ENCODE measurements at regions not wholly inside any gene's neighbourhood (a gene's known extent, or its start where the extent isn't known, plus 50 kb on each side); places are given as distances from the start of the nearest gene placed in this dataset.
"Not testable (repeated sequence)": the region's sequence is repeated elsewhere in the genome, so short reads cannot be mapped to it uniquely, and the experiment has no call there.

DNA sequence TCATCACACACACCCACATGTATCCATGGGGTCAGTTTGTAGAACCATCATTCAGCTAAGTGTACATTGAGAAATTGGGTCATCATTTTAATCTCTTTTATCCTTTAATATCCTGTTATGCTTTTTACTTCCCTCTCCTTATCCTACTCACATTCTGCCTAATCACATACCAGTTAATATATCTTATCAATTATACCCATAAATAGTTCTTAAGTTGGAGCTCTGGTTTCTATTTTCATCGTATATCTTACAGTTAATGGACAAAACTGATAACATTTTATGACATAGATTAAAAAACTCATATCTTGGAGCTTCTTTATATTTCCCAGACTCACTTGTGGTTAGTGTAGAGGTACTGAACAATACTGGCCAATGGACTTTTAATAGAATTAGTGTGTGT is 729.5 kb upstream of the LCORL start:
- Mint-ChIP-seq H3K4me1 (ENCODE audit: low read depth) (no peaks in the 10 kb centered on the region), H3K9me3 (peaks cover 17% of the 10 kb centered on the region), H3K36me3 (ENCODE audit: low read depth) (no peaks in the 10 kb centered on the region), H3K4me3 (no peak overlapping the region), H3K27me3 (no peaks in the 10 kb centered on the region), H3K27ac (no peak overlapping the region)
- intact Hi-C loops (cut with micrococcal nuclease) = no loop called here

DNA sequence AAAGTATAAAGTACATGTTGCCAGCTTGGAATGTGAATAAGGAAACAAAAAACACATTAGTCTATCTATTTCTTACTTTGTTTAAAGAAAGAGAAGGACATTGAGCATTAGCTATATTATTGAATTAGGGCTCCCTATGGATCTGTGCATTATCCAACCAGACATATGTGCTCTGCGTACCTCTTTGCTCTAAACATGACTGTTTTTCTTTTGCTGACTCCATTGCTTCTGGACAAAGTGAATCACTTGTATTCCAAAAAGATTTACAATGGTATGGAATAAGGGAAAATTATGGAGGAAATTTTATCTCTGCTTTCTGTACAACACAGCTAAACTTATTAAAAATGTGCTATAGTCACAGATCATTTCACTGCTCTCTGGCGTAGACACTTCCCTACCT is 727.8 kb upstream of the LCORL start:
- Mint-ChIP-seq H3K4me3 (no peak overlapping the region), H3K27me3 (no peaks in the 10 kb centered on the region), H3K27ac (no peak overlapping the region), H3K4me1 (ENCODE audit: low read depth) (no peaks in the 10 kb centered on the region), H3K36me3 (ENCODE audit: low read depth) (no peaks in the 10 kb centered on the region), H3K9me3 (peaks cover 17% of the 10 kb centered on the region)
- intact Hi-C loops (cut with micrococcal nuclease) = no loop called here

DNA sequence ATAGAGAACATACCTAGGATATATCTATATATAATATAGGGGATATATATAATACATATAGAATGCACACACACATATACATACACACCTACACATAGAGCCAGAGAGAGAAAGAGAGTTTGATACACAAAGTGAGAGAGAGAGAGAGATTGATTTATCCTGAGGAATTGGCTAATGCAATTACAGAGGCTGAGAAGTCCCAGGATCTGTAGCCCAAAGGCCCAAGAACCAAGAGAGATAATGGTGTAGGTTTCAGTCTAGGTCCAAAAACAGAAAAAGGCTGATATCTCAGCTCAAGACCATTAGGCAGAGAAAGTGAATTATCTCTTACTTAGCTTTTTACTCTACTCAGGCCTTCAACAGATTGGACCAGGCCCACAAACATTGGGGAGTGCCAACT is 715.0 kb upstream of the LCORL start:
- Mint-ChIP-seq H3K27me3 (no peaks in the 10 kb centered on the region), H3K4me1 (ENCODE audit: low read depth) (no peaks in the 10 kb centered on the region), H3K36me3 (ENCODE audit: low read depth) (no peaks in the 10 kb centered on the region), H3K9me3 (no peaks in the 10 kb centered on the region), H3K27ac (no peak overlapping the region), H3K4me3 (no peak overlapping the region)
- intact Hi-C loops (cut with micrococcal nuclease) = no loop called here

DNA sequence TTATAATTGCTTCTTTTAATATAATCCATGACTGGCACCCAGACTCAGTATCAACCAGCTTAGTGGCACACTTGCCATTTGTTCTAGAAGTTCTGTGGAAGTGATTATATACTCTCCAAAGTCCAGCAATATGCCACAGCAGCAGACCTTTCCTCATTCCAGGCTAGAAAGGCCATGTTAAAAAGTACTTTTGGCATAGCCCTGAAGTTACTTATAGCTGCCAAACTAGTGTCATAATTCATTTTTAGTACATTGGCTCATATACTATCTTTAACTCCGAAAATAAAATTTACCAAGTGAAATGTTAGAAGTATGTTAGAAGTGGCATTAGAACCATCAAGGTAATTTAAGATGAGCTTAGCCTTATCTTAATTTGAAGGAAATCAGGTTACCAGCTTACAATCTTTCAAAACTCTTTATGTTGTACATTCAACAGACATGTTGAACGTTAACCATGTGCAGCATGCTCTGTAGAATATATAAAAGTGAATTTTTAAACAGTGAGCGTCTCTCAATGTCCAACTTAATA is 714.2 kb upstream of the LCORL start:
- no peak overlapping the region for H3K27ac Mint-ChIP-seq

DNA sequence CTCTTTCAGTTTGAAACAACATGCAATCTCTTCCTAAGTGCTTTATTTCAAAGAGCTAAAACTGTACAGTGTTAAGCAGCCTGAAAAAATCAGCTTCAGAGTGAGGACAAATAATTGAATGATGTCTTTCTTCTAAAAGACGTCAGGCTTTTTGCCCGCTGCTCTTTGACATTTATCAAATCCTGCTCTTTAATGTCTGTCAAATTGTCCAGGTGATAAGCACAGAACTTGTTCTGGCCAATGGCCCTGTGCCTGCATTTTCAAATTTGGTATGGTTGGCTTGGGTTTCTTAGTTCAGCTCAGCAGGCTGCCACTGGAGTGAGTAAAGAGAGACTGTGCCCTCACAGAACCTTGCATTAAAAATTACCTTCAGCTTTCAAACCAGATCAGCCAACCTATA is 712.9 kb upstream of the LCORL start:
- Mint-ChIP-seq H3K27me3 (no peaks in the 10 kb centered on the region), H3K4me1 (ENCODE audit: low read depth) (no peaks in the 10 kb centered on the region), H3K9me3 (peaks cover 9% of the 10 kb centered on the region), H3K36me3 (ENCODE audit: low read depth) (no peaks in the 10 kb centered on the region), H3K27ac (no peak overlapping the region), H3K4me3 (no peak overlapping the region)
- intact Hi-C loops (cut with micrococcal nuclease) = no loop called here

More for the DNA sequence above, 714.2 kb upstream of the LCORL start:
- Mint-ChIP-seq H3K4me3 (no peak overlapping the region), H3K4me1 (ENCODE audit: low read depth) (no peaks in the 10 kb centered on the region), H3K9me3 (peaks cover 2% of the 10 kb centered on the region), H3K27me3 (no peaks in the 10 kb centered on the region), H3K36me3 (ENCODE audit: low read depth) (no peaks in the 10 kb centered on the region)
- intact Hi-C loops (cut with micrococcal nuclease) = no loop called here

DNA sequence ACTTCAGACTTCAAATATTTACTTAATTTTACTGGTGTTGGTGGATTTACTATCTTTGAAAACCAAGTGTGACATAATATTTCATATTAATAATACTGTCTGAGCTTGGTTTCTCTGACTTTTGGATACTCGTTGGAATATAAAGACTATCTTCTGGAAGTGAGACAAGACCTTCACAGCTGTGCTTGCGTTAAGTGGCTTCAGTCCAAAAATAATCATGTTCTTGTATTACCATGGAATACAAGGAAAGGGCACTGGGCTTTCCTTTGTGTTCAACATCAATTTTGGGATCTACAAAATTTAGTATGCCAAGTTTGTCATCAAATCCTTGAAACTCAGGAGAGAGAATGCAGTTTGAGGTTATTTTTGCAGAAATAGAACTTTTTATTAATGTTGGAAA is 712.4 kb upstream of the LCORL start:
- peaks cover 9% of the 10 kb centered on the region for H3K9me3 Mint-ChIP-seq
- intact Hi-C loops (cut with micrococcal nuclease) = no loop called here
- H3K36me3 Mint-ChIP-seq (ENCODE audit: low read depth) = no peaks in the 10 kb centered on the region
- H3K27ac Mint-ChIP-seq = no peak overlapping the region
- H3K4me1 Mint-ChIP-seq (ENCODE audit: low read depth) = no peaks in the 10 kb centered on the region
- H3K27me3 Mint-ChIP-seq = no peaks in the 10 kb centered on the region
- H3K4me3 Mint-ChIP-seq = no peak overlapping the region

DNA sequence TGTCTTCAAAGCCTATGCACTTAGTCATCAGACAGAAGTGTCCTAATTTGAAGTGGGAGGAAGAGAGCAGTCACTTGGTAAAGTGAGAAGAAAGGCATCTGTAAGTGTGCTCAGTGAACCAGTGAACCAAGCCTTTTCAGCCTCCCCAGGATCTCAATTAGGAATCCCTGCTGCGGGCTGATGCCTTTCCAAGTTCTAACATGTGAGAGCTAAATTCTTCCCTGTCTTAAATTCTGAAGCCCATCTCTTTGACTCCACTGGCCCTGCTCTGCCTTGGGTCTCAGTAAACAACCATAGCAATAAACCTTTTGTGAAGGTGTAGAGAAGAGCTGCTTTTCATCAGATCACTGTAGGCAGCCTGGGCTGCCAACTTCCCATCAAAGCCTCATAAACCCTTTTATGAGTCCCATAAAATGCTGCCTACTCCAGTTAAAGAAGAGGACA is 701.2 kb upstream of the LCORL start:
- Mint-ChIP-seq H3K4me3 (no peak overlapping the region), H3K27me3 (no peaks in the 10 kb centered on the region), H3K4me1 (ENCODE audit: low read depth) (no peaks in the 10 kb centered on the region), H3K36me3 (ENCODE audit: low read depth) (no peaks in the 10 kb centered on the region), H3K27ac (no peak overlapping the region), H3K9me3 (peaks cover 29% of the 10 kb centered on the region)
- intact Hi-C loops (cut with micrococcal nuclease) = no loop called here

GRCh38 chr4:18698119-18698883 is 676.7 kb upstream of the LCORL start:
- intact Hi-C loops (cut with micrococcal nuclease) = no loop called here
- Mint-ChIP-seq H3K4me3 (no peak overlapping the region), H3K27me3 (no peaks in the 10 kb centered on the region), H3K9me3 (peaks cover 8% of the 10 kb centered on the region), H3K36me3 (ENCODE audit: low read depth) (no peaks in the 10 kb centered on the region), H3K4me1 (ENCODE audit: low read depth) (no peaks in the 10 kb centered on the region), H3K27ac (no peak overlapping the region)

DNA sequence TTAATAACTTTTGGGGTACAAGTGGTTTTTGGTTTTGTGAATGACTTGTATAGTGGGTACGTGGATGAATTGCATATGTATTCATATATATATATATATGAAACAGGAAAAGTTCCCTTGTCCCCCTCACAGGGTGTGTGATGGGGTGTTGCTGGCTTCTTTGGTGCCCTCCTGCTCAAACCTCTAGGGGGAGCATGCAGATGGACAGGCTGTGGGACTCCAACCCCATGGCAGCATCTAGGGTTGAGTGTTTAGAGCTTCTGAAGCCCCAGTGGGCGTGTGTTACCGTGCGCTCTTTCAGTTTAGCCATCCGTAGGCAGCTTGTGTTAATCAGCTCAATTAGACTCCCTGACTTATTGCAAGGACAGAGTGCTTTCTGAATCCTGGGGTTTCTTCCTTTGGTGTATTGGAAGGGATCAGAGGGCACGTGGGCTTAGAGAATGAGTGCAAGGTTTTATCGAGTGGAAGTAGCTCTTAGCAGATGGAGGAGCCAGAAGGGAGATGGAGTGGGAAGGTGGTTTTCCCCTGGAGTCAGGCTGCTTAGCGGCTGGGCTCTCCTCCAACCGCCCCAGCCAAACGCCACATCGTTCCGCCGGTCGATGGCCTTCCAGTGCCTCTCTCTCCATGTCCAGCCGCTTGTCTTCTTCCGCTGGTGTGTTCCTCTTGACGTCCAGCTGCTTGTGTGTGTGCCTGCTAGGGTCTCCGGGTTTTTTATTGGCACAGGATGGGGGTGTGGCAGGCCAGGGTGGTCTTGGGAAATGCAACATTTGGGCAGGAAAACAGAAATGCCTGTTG is 674.4 kb upstream of the LCORL start:
- Mint-ChIP-seq H3K27me3 (peaks cover 2% of the 10 kb centered on the region), H3K36me3 (ENCODE audit: low read depth) (no peaks in the 10 kb centered on the region), H3K27ac (no peak overlapping the region), H3K9me3 (no peaks in the 10 kb centered on the region), H3K4me3 (no peak overlapping the region), H3K4me1 (ENCODE audit: low read depth) (no peaks in the 10 kb centered on the region)
- intact Hi-C loops (cut with micrococcal nuclease) = no loop called here

GRCh38 chr4:18691431-18692200 is 670.1 kb upstream of the LCORL start:
- Mint-ChIP-seq H3K4me1 (ENCODE audit: low read depth) (no peaks in the 10 kb centered on the region), H3K9me3 (no peaks in the 10 kb centered on the region), H3K27ac (no peak overlapping the region), H3K27me3 (peaks cover 2% of the 10 kb centered on the region), H3K4me3 (no peak overlapping the region), H3K36me3 (ENCODE audit: low read depth) (no peaks in the 10 kb centered on the region)
- intact Hi-C loops (cut with micrococcal nuclease) = no loop called here

DNA sequence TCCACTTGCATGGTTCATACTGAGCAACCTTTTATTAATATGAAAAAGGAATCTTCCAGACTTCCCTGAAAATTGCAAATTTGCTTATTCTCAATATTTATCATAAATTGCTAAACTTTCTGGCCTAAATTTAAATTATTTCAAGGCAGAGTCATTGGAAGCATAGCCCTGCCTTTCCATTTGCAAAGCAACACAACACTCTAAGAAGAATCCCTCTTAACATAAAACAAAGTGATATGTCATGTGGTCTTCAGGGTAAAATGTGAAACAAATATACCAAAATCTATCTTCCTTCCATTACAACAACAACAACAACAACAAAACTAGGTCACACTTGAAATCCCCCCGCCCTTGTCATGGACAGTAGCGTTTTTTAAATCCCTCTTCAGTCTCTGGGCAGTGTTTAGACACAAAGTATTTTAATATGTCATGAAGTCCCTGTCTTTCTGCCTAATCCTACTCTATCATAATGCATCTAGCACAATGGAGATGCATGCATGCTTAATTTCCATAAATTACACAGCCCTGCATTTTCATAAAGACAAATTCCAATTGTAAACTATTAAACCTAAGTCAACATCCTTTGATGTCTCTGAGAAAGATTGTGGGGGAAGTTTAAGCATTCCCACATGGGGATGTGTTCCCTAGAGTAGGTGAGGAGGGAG is 668.9 kb upstream of the LCORL start:
- no peak overlapping the region for H3K27ac Mint-ChIP-seq
- no peaks in the 10 kb centered on the region for H3K4me1 Mint-ChIP-seq (ENCODE audit: low read depth)
- H3K27me3 Mint-ChIP-seq = peaks cover 2% of the 10 kb centered on the region
- intact Hi-C loops (cut with micrococcal nuclease) = no loop called here
- H3K9me3 Mint-ChIP-seq = no peaks in the 10 kb centered on the region
- no peak overlapping the region for H3K4me3 Mint-ChIP-seq
- no peaks in the 10 kb centered on the region for H3K36me3 Mint-ChIP-seq (ENCODE audit: low read depth)

DNA sequence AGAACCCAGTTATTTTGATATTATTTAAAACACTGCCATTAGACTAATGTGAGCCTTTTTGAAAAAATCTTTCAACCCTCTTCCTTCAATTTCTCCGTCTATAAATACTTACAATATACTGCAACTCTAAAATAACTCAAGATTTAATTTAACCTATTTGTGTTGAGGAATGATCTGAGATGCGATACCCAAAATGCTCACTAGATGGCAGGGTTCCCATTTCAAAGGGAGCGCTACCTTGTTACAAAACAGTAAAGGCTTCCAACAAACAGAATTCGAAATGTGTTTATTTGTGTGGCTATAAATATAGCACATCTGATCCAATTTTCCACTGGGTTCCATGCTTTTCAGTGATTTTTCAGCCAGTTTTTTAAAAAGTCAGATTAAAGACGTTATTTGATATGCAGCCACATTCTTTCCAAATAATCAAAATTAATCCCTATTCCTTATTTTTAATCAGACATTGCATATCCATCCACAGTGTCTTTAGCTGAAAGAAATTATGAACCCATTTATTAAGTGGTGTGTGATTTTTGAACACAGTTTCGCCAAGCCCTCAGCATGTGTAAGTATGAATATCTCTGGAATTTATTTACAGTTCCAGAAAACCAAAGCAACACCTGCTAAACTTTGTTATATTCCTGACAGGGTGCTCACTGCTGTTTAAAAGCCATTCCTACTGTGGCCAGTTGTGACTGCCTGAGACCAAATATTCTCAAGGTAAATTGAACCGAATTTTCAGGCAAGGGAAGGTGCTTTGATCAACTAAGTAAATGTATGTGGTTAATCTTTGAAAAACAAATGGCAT is 668.0 kb upstream of the LCORL start:
- Mint-ChIP-seq H3K9me3 (no peaks in the 10 kb centered on the region), H3K36me3 (ENCODE audit: low read depth) (no peaks in the 10 kb centered on the region), H3K27ac (no peak overlapping the region), H3K27me3 (peaks cover 2% of the 10 kb centered on the region), H3K4me1 (ENCODE audit: low read depth) (no peaks in the 10 kb centered on the region), H3K4me3 (no peak overlapping the region)
- intact Hi-C loops (cut with micrococcal nuclease) = loop anchor here (5.0 kb wide), 1 partner anchor 1558 kb away; no protein-coding TSS in a partner anchor

GRCh38 chr4:18688351-18688750 is 666.8 kb upstream of the LCORL start:
- intact Hi-C loops (cut with micrococcal nuclease) = loop anchor here (5.0 kb wide), 1 partner anchor 1559 kb away; no protein-coding TSS in a partner anchor
- not testable (repeated sequence) for H3K4me1 Mint-ChIP-seq (ENCODE audit: low read depth); H3K9me3 Mint-ChIP-seq; H3K4me3 Mint-ChIP-seq; H3K27ac Mint-ChIP-seq; H3K27me3 Mint-ChIP-seq; H3K36me3 Mint-ChIP-seq (ENCODE audit: low read depth)

Data from dendritic cell treated with granulocyte-macrophage colony-stimulating factor and Interleukin-4, amounts not matched to agents 40 ng/mL and 50 ng/mL, for 4 days (primary cell).